Neural cell (in vitro differentiated cells): ENCODE measurements at regions not wholly inside any gene's neighbourhood (a gene's known extent, or its start where the extent isn't known, plus 50 kb on each side); places are given as distances from the start of the nearest gene placed in this dataset.

ENCODE experiments used
- H2AFZ ChIP-seq: fragments of 200-600, 300-800 bp; sonication (generic), shearing (Covaris generic); 2 replicates; pipeline ENCODE4 v1.6.0; 2014; ENCODE audit warnings: low read depth, mild to moderate bottlenecking, antibody characterized with exemption, low read length, moderate library complexity
- H3F3A ChIP-seq: fragments of 200-600 bp; shearing (Covaris generic); 2 replicates; pipeline ENCODE4 v1.6.1; 2016; ENCODE audit warnings: mild to moderate bottlenecking, moderate library complexity, mixed read lengths, antibody characterized with exemption, low read length; ENCODE audit not compliant: insufficient read depth, poor library complexity, severe bottlenecking
- H3K27ac ChIP-seq: fragments of 200-600, 300-800 bp; sonication (generic), shearing (Covaris generic); 2 replicates; pipeline ENCODE4 v1.5.1; 2014; ENCODE audit warnings: mild to moderate bottlenecking, low read length, moderate library complexity
- H3K27me3 ChIP-seq: fragments of 300-800, 200-600 bp; sonication (generic), shearing (Covaris generic); 2 replicates; pipeline ENCODE4 v1.6.0; 2014; ENCODE audit warnings: mild to moderate bottlenecking, low read depth, low read length, moderate library complexity; ENCODE audit not compliant: insufficient read depth
- H3K36me3 ChIP-seq: fragments of 300-800, 200-600 bp; sonication (generic), shearing (Covaris generic); 2 replicates; pipeline ENCODE4 v1.5.1; 2014; ENCODE audit warnings: mild to moderate bottlenecking, antibody characterized with exemption, low read length, moderate library complexity; ENCODE audit not compliant: insufficient read depth
- H3K4me2 ChIP-seq: fragments of 300-800, 200-600 bp; sonication (generic), shearing (Covaris generic); 2 replicates; pipeline ENCODE4 v1.6.0; 2014; ENCODE audit warnings: mild to moderate bottlenecking, low read length
- H3K4me3 ChIP-seq: fragments of 300-800, 200-600 bp; sonication (generic), shearing (Covaris generic); 2 replicates; pipeline ENCODE4 v1.5.1; 2014; ENCODE audit warnings: mild to moderate bottlenecking, low read length, moderate library complexity
- H3K79me2 ChIP-seq: fragments of 200-600 bp; shearing (Covaris generic); replicated peaks from 2 replicates; pipeline ENCODE4 v1.6.0; 2014; ENCODE audit warnings: mild to moderate bottlenecking, low read length, moderate library complexity; ENCODE audit not compliant: insufficient read depth
- H3K9ac ChIP-seq: fragments of 300-800, 200-600 bp; sonication (generic), shearing (Covaris generic); 2 replicates; pipeline ENCODE4 v1.6.1; 2016; ENCODE audit warnings: mild to moderate bottlenecking, low read length, mixed read lengths
- H3K9me2 ChIP-seq: fragments of 200-600 bp; shearing (Covaris generic); 2 replicates; pipeline ENCODE4 v1.6.1; 2016; ENCODE audit warnings: mild to moderate bottlenecking, low read length, mixed read lengths; ENCODE audit not compliant: insufficient read depth
- H3K9me3 ChIP-seq: fragments of 200-600, 300-800 bp; sonication (generic), shearing (Covaris generic); 2 replicates; pipeline ENCODE4 v1.6.1; 2016; ENCODE audit warnings: mild to moderate bottlenecking, mixed run types, low read length, moderate library complexity, mixed read lengths
- H4K20me1 ChIP-seq: fragments of 200-600 bp; shearing (Covaris generic); 2 replicates; pipeline ENCODE4 v1.6.1; 2016; ENCODE audit warnings: mild to moderate bottlenecking, mixed run types; ENCODE audit not compliant: insufficient read depth
- EP300 ChIP-seq: fragments of 450-650 bp; conservative IDR thresholded peaks from 2 replicates; pipeline ENCODE4 v1.6.1; 2014; ENCODE audit warnings: antibody characterized with exemption, mild to moderate bottlenecking, moderate library complexity; ENCODE audit not compliant: poor library complexity, severe bottlenecking
- EZH2 ChIP-seq: fragments of 200-600, 300-800 bp; shearing (Covaris generic), sonication (generic); IDR thresholded peaks from 2 replicates; pipeline ENCODE4 v1.6.1; 2014; ENCODE audit warnings: antibody characterized with exemption, low read length, borderline replicate concordance, mild to moderate bottlenecking; ENCODE audit not compliant: insufficient read depth, poor library complexity, severe bottlenecking
- MXI1 ChIP-seq: fragments of 450-650 bp; conservative IDR thresholded peaks from 2 replicates; pipeline ENCODE4 v1.6.1; 2014; ENCODE audit warnings: antibody characterized with exemption, mild to moderate bottlenecking; ENCODE audit not compliant: poor library complexity, severe bottlenecking
- POLR2AphosphoS5 ChIP-seq: IDR thresholded peaks from 2 replicates; pipeline ENCODE4 v1.6.1; 2012
- RAD21 ChIP-seq: fragments of 450-650 bp; conservative IDR thresholded peaks from 2 replicates; pipeline ENCODE4 v1.6.1; 2014; ENCODE audit warnings: antibody characterized with exemption, mild to moderate bottlenecking, moderate library complexity
- REST ChIP-seq: IDR thresholded peaks from 2 replicates; pipeline ENCODE4 v1.6.1; 2012; ENCODE audit warnings: borderline replicate concordance
- SMC3 ChIP-seq: fragments of 450-650 bp; conservative IDR thresholded peaks from 2 replicates; pipeline ENCODE4 v1.6.1; 2014; ENCODE audit warnings: antibody characterized with exemption, mild to moderate bottlenecking, moderate library complexity; ENCODE audit not compliant: poor library complexity
- TAF1 ChIP-seq: IDR thresholded peaks from 2 replicates; pipeline ENCODE4 v1.6.1; 2012; ENCODE audit warnings: low read depth
- TF ChIP-seq, protein P1 (sequence below): fragments of 450-650 bp; IDR thresholded peaks from 2 replicates; pipeline ENCODE4 v1.5.1; 2014; ENCODE audit warnings: antibody characterized with exemption, mild to moderate bottlenecking, moderate library complexity; ENCODE audit not compliant: poor library complexity, severe bottlenecking

DNA sequence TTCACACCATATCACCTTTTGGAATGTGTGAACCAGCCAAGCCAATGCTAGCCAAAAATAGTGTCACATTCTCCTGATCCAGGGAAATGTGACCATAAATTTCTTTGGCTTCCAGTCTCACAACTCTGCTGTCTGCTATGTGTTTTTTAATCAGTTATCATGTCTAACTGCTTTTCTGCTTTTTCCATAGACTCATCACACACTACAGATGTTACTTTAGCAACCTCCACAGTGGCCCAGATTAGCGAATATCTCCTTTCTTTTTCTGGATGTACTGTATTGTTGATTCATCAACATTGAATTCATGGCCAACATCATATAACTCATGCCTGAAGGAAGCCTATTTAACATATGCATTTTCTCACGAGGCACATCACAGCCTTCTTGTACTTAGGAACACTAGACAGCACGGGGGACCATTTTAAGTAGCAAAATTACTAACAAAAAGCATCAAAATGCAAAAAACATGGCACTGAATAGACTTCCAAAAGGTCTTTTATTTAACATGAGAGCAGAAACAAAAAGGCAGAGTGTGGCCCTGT lies 73.1 kb upstream of the POU2AF2 start:
- Histone ChIP-seq H3K36me3 (no peaks in the 10 kb centered on the region), H2AFZ (no peak overlapping the region), H3K9me3 (no peaks in the 10 kb centered on the region), H3K27me3 (no peaks in the 10 kb centered on the region), H3K79me2 (no peaks in the 10 kb centered on the region), H3K9me2 (no peaks in the 10 kb centered on the region), H3K4me2 (no peak overlapping the region), H4K20me1 (no peaks in the 10 kb centered on the region), H3K4me3 (no peak overlapping the region), H3K27ac (no peak overlapping the region), H3F3A (no peaks in the 10 kb centered on the region), H3K9ac (no peak overlapping the region)
- TF ChIP-seq, protein P1, sequence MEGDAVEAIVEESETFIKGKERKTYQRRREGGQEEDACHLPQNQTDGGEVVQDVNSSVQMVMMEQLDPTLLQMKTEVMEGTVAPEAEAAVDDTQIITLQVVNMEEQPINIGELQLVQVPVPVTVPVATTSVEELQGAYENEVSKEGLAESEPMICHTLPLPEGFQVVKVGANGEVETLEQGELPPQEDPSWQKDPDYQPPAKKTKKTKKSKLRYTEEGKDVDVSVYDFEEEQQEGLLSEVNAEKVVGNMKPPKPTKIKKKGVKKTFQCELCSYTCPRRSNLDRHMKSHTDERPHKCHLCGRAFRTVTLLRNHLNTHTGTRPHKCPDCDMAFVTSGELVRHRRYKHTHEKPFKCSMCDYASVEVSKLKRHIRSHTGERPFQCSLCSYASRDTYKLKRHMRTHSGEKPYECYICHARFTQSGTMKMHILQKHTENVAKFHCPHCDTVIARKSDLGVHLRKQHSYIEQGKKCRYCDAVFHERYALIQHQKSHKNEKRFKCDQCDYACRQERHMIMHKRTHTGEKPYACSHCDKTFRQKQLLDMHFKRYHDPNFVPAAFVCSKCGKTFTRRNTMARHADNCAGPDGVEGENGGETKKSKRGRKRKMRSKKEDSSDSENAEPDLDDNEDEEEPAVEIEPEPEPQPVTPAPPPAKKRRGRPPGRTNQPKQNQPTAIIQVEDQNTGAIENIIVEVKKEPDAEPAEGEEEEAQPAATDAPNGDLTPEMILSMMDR, result no peak
- TF ChIP-seq REST (no peak), TAF1 (no peak), EP300 (no peak), EZH2 (no peak), MXI1 (no peak), RAD21 (no peak), SMC3 (no peak), POLR2AphosphoS5 (no peak)

DNA sequence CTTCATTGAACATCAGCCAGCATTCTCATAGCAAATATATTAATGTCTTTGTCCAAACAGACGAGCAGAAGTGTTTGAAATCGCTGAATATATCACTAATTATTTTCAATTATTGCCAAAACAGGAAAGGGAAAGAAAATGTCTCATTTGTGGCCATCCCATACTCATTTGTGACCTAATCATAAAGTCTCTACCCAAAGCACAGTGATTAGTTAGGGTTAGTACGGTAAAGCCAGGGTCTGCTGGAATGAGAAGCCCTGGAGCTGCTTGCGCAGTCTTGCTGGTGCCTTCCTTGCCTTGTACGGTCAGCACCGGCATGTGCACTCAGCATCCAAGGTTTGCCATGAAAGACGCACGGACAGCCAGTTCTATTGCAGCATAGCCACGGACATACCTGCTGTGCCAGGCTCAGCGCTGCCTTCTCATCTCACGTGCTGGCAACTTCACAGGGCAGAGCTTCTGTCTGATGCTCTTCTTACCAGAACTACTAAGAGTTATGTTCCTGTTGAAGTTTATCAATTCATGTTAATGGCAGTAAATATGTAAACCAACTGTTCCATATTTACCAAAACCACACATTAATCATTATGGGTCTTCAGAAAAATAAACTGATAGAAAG lies 74.7 kb upstream of the POU2AF2 start:
- H3K27me3 ChIP-seq, result no peaks in the 10 kb centered on the region
- H3K9me3 ChIP-seq, result no peaks in the 10 kb centered on the region

More for the DNA sequence above, 74.7 kb upstream of the POU2AF2 start:
- no peaks in the 10 kb centered on the region for H3F3A ChIP-seq
- no peaks in the 10 kb centered on the region for H3K79me2 ChIP-seq
- no peak overlapping the region for H3K9ac ChIP-seq
- H3K36me3 ChIP-seq, result no peaks in the 10 kb centered on the region
- H3K27ac ChIP-seq, result no peak overlapping the region
- H3K4me3 ChIP-seq, result no peak overlapping the region
- H3K4me2 ChIP-seq, result no peak overlapping the region
- H3K9me2 ChIP-seq, result no peaks in the 10 kb centered on the region
- no peak for TF ChIP-seq TAF1
- TF ChIP-seq EP300, result no peak
- TF ChIP-seq EZH2, result no peak
- TF ChIP-seq REST, result no peak
- TF ChIP-seq RAD21, result no peak
- no peak overlapping the region for H2AFZ ChIP-seq
- H4K20me1 ChIP-seq, result no peaks in the 10 kb centered on the region
